Neural cell (in vitro differentiated cells): ENCODE measurements at regions not wholly inside any gene's neighbourhood (a gene's known extent, or its start where the extent isn't known, plus 50 kb on each side); places are given as distances from the start of the nearest gene placed in this dataset.

Experiments
- H2AFZ ChIP-seq: fragments of 200-600, 300-800 bp; sonication (generic), shearing (Covaris generic); 2 replicates; pipeline ENCODE4 v1.6.0; 2014; ENCODE audit warnings: low read depth, mild to moderate bottlenecking, antibody characterized with exemption, low read length, moderate library complexity
- H3F3A ChIP-seq: fragments of 200-600 bp; shearing (Covaris generic); 2 replicates; pipeline ENCODE4 v1.6.1; 2016; ENCODE audit warnings: mild to moderate bottlenecking, moderate library complexity, mixed read lengths, antibody characterized with exemption, low read length; ENCODE audit not compliant: insufficient read depth, poor library complexity, severe bottlenecking
- H3K27ac ChIP-seq: fragments of 200-600, 300-800 bp; sonication (generic), shearing (Covaris generic); 2 replicates; pipeline ENCODE4 v1.5.1; 2014; ENCODE audit warnings: mild to moderate bottlenecking, low read length, moderate library complexity
- H3K27me3 ChIP-seq: fragments of 300-800, 200-600 bp; sonication (generic), shearing (Covaris generic); 2 replicates; pipeline ENCODE4 v1.6.0; 2014; ENCODE audit warnings: mild to moderate bottlenecking, low read depth, low read length, moderate library complexity; ENCODE audit not compliant: insufficient read depth
- H3K36me3 ChIP-seq: fragments of 300-800, 200-600 bp; sonication (generic), shearing (Covaris generic); 2 replicates; pipeline ENCODE4 v1.5.1; 2014; ENCODE audit warnings: mild to moderate bottlenecking, antibody characterized with exemption, low read length, moderate library complexity; ENCODE audit not compliant: insufficient read depth
- H3K4me2 ChIP-seq: fragments of 300-800, 200-600 bp; sonication (generic), shearing (Covaris generic); 2 replicates; pipeline ENCODE4 v1.6.0; 2014; ENCODE audit warnings: mild to moderate bottlenecking, low read length
- H3K4me3 ChIP-seq: fragments of 300-800, 200-600 bp; sonication (generic), shearing (Covaris generic); 2 replicates; pipeline ENCODE4 v1.5.1; 2014; ENCODE audit warnings: mild to moderate bottlenecking, low read length, moderate library complexity
- H3K79me2 ChIP-seq: fragments of 200-600 bp; shearing (Covaris generic); replicated peaks from 2 replicates; pipeline ENCODE4 v1.6.0; 2014; ENCODE audit warnings: mild to moderate bottlenecking, low read length, moderate library complexity; ENCODE audit not compliant: insufficient read depth
- H3K9ac ChIP-seq: fragments of 300-800, 200-600 bp; sonication (generic), shearing (Covaris generic); 2 replicates; pipeline ENCODE4 v1.6.1; 2016; ENCODE audit warnings: mild to moderate bottlenecking, low read length, mixed read lengths
- H3K9me2 ChIP-seq: fragments of 200-600 bp; shearing (Covaris generic); 2 replicates; pipeline ENCODE4 v1.6.1; 2016; ENCODE audit warnings: mild to moderate bottlenecking, low read length, mixed read lengths; ENCODE audit not compliant: insufficient read depth
- H3K9me3 ChIP-seq: fragments of 200-600, 300-800 bp; sonication (generic), shearing (Covaris generic); 2 replicates; pipeline ENCODE4 v1.6.1; 2016; ENCODE audit warnings: mild to moderate bottlenecking, mixed run types, low read length, moderate library complexity, mixed read lengths
- H4K20me1 ChIP-seq: fragments of 200-600 bp; shearing (Covaris generic); 2 replicates; pipeline ENCODE4 v1.6.1; 2016; ENCODE audit warnings: mild to moderate bottlenecking, mixed run types; ENCODE audit not compliant: insufficient read depth
- EP300 ChIP-seq: fragments of 450-650 bp; conservative IDR thresholded peaks from 2 replicates; pipeline ENCODE4 v1.6.1; 2014; ENCODE audit warnings: antibody characterized with exemption, mild to moderate bottlenecking, moderate library complexity; ENCODE audit not compliant: poor library complexity, severe bottlenecking
- EZH2 ChIP-seq: fragments of 200-600, 300-800 bp; shearing (Covaris generic), sonication (generic); IDR thresholded peaks from 2 replicates; pipeline ENCODE4 v1.6.1; 2014; ENCODE audit warnings: antibody characterized with exemption, low read length, borderline replicate concordance, mild to moderate bottlenecking; ENCODE audit not compliant: insufficient read depth, poor library complexity, severe bottlenecking
- MXI1 ChIP-seq: fragments of 450-650 bp; conservative IDR thresholded peaks from 2 replicates; pipeline ENCODE4 v1.6.1; 2014; ENCODE audit warnings: antibody characterized with exemption, mild to moderate bottlenecking; ENCODE audit not compliant: poor library complexity, severe bottlenecking
- POLR2AphosphoS5 ChIP-seq: IDR thresholded peaks from 2 replicates; pipeline ENCODE4 v1.6.1; 2012
- RAD21 ChIP-seq: fragments of 450-650 bp; conservative IDR thresholded peaks from 2 replicates; pipeline ENCODE4 v1.6.1; 2014; ENCODE audit warnings: antibody characterized with exemption, mild to moderate bottlenecking, moderate library complexity
- SMC3 ChIP-seq: fragments of 450-650 bp; conservative IDR thresholded peaks from 2 replicates; pipeline ENCODE4 v1.6.1; 2014; ENCODE audit warnings: antibody characterized with exemption, mild to moderate bottlenecking, moderate library complexity; ENCODE audit not compliant: poor library complexity
- TAF1 ChIP-seq: IDR thresholded peaks from 2 replicates; pipeline ENCODE4 v1.6.1; 2012; ENCODE audit warnings: low read depth
- TF ChIP-seq, protein P1 (sequence below): IDR thresholded peaks from 2 replicates; pipeline ENCODE4 v1.6.1; 2012; ENCODE audit warnings: borderline replicate concordance
- TF ChIP-seq, protein P2 (sequence below): fragments of 450-650 bp; IDR thresholded peaks from 2 replicates; pipeline ENCODE4 v1.5.1; 2014; ENCODE audit warnings: antibody characterized with exemption, mild to moderate bottlenecking, moderate library complexity; ENCODE audit not compliant: poor library complexity, severe bottlenecking

- no peaks in the 10 kb centered on the region for H3K9me2 ChIP-seq
- no peaks in the 10 kb centered on the region for H3F3A ChIP-seq
- H3K9ac ChIP-seq = no peak overlapping the region
- H3K27me3 ChIP-seq = no peaks in the 10 kb centered on the region
- H3K9me3 ChIP-seq = no peaks in the 10 kb centered on the region
- H3K4me3 ChIP-seq = no peak overlapping the region
- H3K27ac ChIP-seq = no peak overlapping the region
- TF ChIP-seq EP300 (no peak), MXI1 (no peak), TAF1 (no peak), POLR2AphosphoS5 (no peak), EZH2 (no peak), SMC3 (no peak), RAD21 (no peak)
- TF ChIP-seq, protein P1, sequence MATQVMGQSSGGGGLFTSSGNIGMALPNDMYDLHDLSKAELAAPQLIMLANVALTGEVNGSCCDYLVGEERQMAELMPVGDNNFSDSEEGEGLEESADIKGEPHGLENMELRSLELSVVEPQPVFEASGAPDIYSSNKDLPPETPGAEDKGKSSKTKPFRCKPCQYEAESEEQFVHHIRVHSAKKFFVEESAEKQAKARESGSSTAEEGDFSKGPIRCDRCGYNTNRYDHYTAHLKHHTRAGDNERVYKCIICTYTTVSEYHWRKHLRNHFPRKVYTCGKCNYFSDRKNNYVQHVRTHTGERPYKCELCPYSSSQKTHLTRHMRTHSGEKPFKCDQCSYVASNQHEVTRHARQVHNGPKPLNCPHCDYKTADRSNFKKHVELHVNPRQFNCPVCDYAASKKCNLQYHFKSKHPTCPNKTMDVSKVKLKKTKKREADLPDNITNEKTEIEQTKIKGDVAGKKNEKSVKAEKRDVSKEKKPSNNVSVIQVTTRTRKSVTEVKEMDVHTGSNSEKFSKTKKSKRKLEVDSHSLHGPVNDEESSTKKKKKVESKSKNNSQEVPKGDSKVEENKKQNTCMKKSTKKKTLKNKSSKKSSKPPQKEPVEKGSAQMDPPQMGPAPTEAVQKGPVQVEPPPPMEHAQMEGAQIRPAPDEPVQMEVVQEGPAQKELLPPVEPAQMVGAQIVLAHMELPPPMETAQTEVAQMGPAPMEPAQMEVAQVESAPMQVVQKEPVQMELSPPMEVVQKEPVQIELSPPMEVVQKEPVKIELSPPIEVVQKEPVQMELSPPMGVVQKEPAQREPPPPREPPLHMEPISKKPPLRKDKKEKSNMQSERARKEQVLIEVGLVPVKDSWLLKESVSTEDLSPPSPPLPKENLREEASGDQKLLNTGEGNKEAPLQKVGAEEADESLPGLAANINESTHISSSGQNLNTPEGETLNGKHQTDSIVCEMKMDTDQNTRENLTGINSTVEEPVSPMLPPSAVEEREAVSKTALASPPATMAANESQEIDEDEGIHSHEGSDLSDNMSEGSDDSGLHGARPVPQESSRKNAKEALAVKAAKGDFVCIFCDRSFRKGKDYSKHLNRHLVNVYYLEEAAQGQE = no peak
- TF ChIP-seq, protein P2, sequence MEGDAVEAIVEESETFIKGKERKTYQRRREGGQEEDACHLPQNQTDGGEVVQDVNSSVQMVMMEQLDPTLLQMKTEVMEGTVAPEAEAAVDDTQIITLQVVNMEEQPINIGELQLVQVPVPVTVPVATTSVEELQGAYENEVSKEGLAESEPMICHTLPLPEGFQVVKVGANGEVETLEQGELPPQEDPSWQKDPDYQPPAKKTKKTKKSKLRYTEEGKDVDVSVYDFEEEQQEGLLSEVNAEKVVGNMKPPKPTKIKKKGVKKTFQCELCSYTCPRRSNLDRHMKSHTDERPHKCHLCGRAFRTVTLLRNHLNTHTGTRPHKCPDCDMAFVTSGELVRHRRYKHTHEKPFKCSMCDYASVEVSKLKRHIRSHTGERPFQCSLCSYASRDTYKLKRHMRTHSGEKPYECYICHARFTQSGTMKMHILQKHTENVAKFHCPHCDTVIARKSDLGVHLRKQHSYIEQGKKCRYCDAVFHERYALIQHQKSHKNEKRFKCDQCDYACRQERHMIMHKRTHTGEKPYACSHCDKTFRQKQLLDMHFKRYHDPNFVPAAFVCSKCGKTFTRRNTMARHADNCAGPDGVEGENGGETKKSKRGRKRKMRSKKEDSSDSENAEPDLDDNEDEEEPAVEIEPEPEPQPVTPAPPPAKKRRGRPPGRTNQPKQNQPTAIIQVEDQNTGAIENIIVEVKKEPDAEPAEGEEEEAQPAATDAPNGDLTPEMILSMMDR = no peak
- H3K36me3 ChIP-seq = no peaks in the 10 kb centered on the region
- H2AFZ ChIP-seq = no peak overlapping the region
- no peaks in the 10 kb centered on the region for H4K20me1 ChIP-seq
- no peak overlapping the region for H3K4me2 ChIP-seq
- H3K79me2 ChIP-seq = no peaks in the 10 kb centered on the region
Observed at GRCh38 chr1:94725566-94725965, 94.6 kb upstream of the SLC44A3 start.

DNA sequence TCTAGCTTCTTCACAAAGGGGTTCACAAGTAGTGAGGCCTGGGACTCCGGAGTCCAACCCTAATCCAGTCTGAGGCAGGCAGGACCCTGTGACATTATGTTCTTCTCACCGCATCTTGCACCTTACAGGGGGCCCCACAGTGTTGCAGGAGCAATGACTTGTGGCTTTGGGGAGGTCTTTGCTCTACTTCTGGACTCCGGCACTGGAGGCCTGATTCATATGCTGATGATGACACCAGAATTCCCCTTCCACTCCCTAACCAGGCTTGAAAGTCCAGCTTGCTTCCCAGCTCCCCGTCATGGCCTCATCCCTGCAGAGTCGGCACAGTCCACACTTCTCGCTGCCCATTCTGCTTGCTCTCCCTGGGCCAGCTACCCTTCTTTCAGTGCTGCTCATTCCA is 96.3 kb upstream of the SLC44A3 start:
- no peak overlapping the region for H2AFZ ChIP-seq
- H3K4me2 ChIP-seq = no peak overlapping the region

More for the DNA sequence above, 96.3 kb upstream of the SLC44A3 start:
- Histone ChIP-seq H3K9me3 (no peaks in the 10 kb centered on the region), H3K9me2 (no peaks in the 10 kb centered on the region), H3F3A (no peaks in the 10 kb centered on the region), H4K20me1 (no peaks in the 10 kb centered on the region), H3K27me3 (no peaks in the 10 kb centered on the region), H3K27ac (no peak overlapping the region), H3K79me2 (no peaks in the 10 kb centered on the region), H3K36me3 (no peaks in the 10 kb centered on the region), H3K9ac (no peak overlapping the region), H3K4me3 (no peak overlapping the region)
- TF ChIP-seq MXI1 = no peak
- TF ChIP-seq, protein P2 = no peak
- no peak for TF ChIP-seq RAD21
- TF ChIP-seq, protein P1 = no peak
- TF ChIP-seq TAF1 = no peak
- no peak for TF ChIP-seq SMC3
- TF ChIP-seq EP300 = no peak
- TF ChIP-seq EZH2 = no peak
- no peak for TF ChIP-seq POLR2AphosphoS5
